Suprapubic skin (tissue), 4 donors: ENCODE measurements at regions not wholly inside any gene's neighbourhood (a gene's known extent, or its start where the extent isn't known, plus 50 kb on each side); places are given as distances from the start of the nearest gene placed in this dataset.

Experiments used
- DNase-seq, 2 donors: peaks; one replicate each; pipeline ENCODE4 v3.0.0-alpha.2; 2019; ENCODE audit warnings: low spot score in 2 of 2
- H3K27ac ChIP-seq: fragments of 200-600 bp; sonication (generic); one replicate; pipeline ENCODE4 v1.5.1; 2019
- H3K27me3 ChIP-seq: fragments of 200-600 bp; sonication (generic); one replicate; pipeline ENCODE4 v1.5.1; 2019
- H3K36me3 ChIP-seq: fragments of 200-600 bp; sonication (generic); one replicate; pipeline ENCODE4 v1.5.1; 2019
- H3K4me1 ChIP-seq: fragments of 200-600 bp; sonication (generic); one replicate; pipeline ENCODE4 v1.5.1; 2019
- H3K4me3 ChIP-seq: fragments of 200-600 bp; sonication (generic); one replicate; pipeline ENCODE4 v1.5.1; 2019; ENCODE audit warnings: mild to moderate bottlenecking
- H3K9me3 ChIP-seq: fragments of 200-600 bp; sonication (generic); one replicate; pipeline ENCODE4 v1.5.1; 2019
- EP300 ChIP-seq: sonication (generic); formaldehyde crosslinking; IDR thresholded peaks from one replicate; pipeline ENCODE4 v1.6.1; 2017; ENCODE audit warnings: antibody characterized with exemption
- POLR2A ChIP-seq, 2 donors: fragments of 450-650 bp; IDR thresholded peaks; one replicate each; pipeline ENCODE4 v1.6.1; 2017; ENCODE audit warnings: antibody characterized with exemption in 2 of 2, mild to moderate bottlenecking in 2 of 2, moderate library complexity in 2 of 2
- POLR2AphosphoS5 ChIP-seq, 3 donors: sonication (generic); formaldehyde crosslinking; IDR thresholded peaks; one replicate each; pipeline ENCODE4 v1.6.1; 2017; ENCODE audit warnings: antibody characterized with exemption in 3 of 3
- WGBS: methylation state at CpG from one replicate; pipeline ENCODE4 v1.1.5; 2018; 5-methylcytosine and 5-hydroxymethylcytosine counted together
- TF ChIP-seq, protein P1 (sequence below), 2 donors: fragments of 200-600 bp in 1 of 2; fragments of 450-650 bp in 1 of 2; sonication (generic) in 1 of 2; IDR thresholded peaks; one replicate each; pipeline ENCODE4 v1.5.1; 2016 to 2019; ENCODE audit warnings: antibody characterized with exemption in 2 of 2, mild to moderate bottlenecking in 1 of 2, moderate library complexity in 1 of 2

GRCh38 chr12:69054343-69055056 lies 121.5 kb upstream of the CPM start:
- DNase-seq, result no peak
- H3K4me3 ChIP-seq, result no peak overlapping the region
- H3K27ac ChIP-seq, result no peak overlapping the region
- H3K27me3 ChIP-seq, result no peaks in the 10 kb centered on the region
- H3K9me3 ChIP-seq, result no peaks in the 10 kb centered on the region
- whole genome bisulfite sequencing, result 90% methylated on average over 7 of the region's 7 CpGs
- H3K36me3 ChIP-seq, result no peaks in the 10 kb centered on the region
- TF ChIP-seq, protein P1, sequence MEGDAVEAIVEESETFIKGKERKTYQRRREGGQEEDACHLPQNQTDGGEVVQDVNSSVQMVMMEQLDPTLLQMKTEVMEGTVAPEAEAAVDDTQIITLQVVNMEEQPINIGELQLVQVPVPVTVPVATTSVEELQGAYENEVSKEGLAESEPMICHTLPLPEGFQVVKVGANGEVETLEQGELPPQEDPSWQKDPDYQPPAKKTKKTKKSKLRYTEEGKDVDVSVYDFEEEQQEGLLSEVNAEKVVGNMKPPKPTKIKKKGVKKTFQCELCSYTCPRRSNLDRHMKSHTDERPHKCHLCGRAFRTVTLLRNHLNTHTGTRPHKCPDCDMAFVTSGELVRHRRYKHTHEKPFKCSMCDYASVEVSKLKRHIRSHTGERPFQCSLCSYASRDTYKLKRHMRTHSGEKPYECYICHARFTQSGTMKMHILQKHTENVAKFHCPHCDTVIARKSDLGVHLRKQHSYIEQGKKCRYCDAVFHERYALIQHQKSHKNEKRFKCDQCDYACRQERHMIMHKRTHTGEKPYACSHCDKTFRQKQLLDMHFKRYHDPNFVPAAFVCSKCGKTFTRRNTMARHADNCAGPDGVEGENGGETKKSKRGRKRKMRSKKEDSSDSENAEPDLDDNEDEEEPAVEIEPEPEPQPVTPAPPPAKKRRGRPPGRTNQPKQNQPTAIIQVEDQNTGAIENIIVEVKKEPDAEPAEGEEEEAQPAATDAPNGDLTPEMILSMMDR (IDR thresholded peaks at IDR 0.05), result no peak
- no peak for TF ChIP-seq EP300
- no peak for TF ChIP-seq POLR2AphosphoS5 (IDR thresholded peaks at IDR 0.05)
- no peak for TF ChIP-seq POLR2A (IDR thresholded peaks at IDR 0.05)
- peaks cover 23% of the 10 kb centered on the region for H3K4me1 ChIP-seq

DNA sequence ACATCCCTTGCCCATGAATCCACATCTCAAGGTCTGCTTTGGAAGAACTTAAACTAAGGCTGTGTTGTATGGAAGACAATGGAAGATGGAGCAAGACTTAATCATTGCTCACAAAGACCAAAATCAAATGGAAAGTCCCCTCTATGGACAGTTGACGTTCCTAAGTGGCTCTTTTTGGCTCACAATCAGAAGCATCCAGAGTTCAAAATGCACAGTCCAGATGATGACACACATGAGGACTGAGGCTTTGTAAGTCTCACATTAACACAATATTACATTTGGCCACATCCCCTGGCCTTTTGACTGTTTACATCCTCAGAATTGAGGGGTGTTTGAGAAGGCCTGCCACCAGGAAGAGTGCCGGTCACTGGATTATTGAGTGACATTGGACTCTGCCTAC lies 122.3 kb upstream of the CPM start:
- WGBS, result 73% methylated on average over 2 of the region's 2 CpGs
- no peaks in the 10 kb centered on the region for H3K36me3 ChIP-seq
- no peak for DNase-seq
- H3K9me3 ChIP-seq, result no peaks in the 10 kb centered on the region
- H3K27me3 ChIP-seq, result no peaks in the 10 kb centered on the region
- H3K4me1 ChIP-seq, result peaks cover 23% of the 10 kb centered on the region
- no peak overlapping the region for H3K4me3 ChIP-seq
- TF ChIP-seq POLR2A (IDR thresholded peaks at IDR 0.05), result no peak
- no peak for TF ChIP-seq EP300
- TF ChIP-seq, protein P1 (IDR thresholded peaks at IDR 0.05), result no peak
- TF ChIP-seq POLR2AphosphoS5 (IDR thresholded peaks at IDR 0.05), result no peak
- H3K27ac ChIP-seq, result no peak overlapping the region

- TF ChIP-seq, protein P1 (IDR thresholded peaks at IDR 0.05), result no peak
- no peak for TF ChIP-seq EP300
- TF ChIP-seq POLR2AphosphoS5 (IDR thresholded peaks at IDR 0.05), result no peak
- no peak for TF ChIP-seq POLR2A (IDR thresholded peaks at IDR 0.05)
- Histone ChIP-seq H3K27me3 (no peaks in the 10 kb centered on the region), H3K36me3 (no peaks in the 10 kb centered on the region), H3K27ac (no peak overlapping the region), H3K4me1 (peaks cover 23% of the 10 kb centered on the region), H3K4me3 (no peak overlapping the region), H3K9me3 (no peaks in the 10 kb centered on the region)
- 83% methylated on average over 4 of the region's 4 CpGs for WGBS
- no peak for DNase-seq
These were observed 122.7 kb upstream of the CPM start for GRCh38 chr12:69055706-69056105.

DNA sequence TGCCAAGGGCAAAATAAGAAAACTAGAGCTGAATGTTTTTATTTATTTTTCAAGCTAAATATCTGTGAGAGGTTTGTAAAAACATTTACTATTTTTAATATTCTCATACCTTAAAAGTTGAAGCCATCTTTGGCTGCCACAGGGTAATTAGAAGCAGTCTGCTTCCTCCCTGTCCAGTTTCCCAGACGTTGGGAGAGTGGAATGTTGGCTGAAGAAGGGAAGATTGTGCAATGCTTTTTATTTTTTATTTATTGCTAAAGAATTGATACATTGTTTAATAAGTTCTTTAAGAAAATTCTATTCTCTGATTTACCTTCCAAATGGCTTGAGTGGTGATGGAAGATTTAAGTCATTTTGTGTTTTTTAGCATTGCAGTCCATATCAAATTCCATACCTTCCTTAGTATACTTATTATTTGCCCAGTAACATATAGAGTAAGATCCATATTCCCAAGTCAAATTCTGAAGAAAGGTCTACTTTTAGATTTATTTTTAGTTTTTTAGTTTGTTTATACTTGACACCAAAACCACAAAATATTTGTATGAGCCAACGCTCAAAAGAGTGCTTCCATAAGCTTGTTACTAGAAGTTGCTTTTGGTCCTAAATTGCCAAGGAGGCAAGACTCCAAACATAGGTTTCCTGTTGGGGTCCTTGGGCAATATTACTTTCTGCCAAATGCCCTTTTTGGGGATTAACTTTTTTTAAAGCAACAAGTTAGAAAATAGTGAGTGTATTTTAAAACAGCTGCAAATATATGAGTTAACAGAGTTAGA lies 124.0 kb upstream of the CPM start:
- Histone ChIP-seq H3K36me3 (no peaks in the 10 kb centered on the region), H3K4me1 (peaks cover 31% of the 10 kb centered on the region), H3K9me3 (no peaks in the 10 kb centered on the region), H3K4me3 (no peak overlapping the region), H3K27me3 (no peaks in the 10 kb centered on the region), H3K27ac (no peak overlapping the region)
- WGBS, result 35% methylated on average over 2 of the region's 2 CpGs
- DNase-seq, result no peak
- no peak for TF ChIP-seq POLR2AphosphoS5 (IDR thresholded peaks at IDR 0.05)
- no peak for TF ChIP-seq EP300
- TF ChIP-seq, protein P1 (IDR thresholded peaks at IDR 0.05), result no peak
- TF ChIP-seq POLR2A (IDR thresholded peaks at IDR 0.05), result no peak

DNA sequence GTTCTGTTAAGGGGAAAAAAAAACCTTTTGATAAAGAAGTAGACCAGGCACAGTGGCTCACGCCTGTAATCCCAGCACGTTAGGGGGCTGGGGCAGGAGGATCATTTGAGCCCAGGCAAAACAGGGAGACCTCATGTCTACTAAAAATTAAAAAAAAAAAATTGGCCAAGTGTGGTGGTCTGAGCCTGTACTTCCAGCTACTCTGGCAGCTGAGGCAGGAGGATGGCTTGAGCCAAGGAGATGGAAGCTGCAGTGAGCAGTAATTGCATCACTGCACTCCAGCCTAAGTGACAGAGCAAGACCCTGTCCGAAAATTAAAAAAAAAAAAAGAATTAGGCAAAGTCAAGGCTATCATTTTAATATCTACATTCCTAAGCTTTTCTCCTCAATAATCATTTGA lies 124.8 kb upstream of the CPM start:
- H3K36me3 ChIP-seq, result no peaks in the 10 kb centered on the region
- no peaks in the 10 kb centered on the region for H3K9me3 ChIP-seq
- WGBS, result 73% methylated on average over 3 of the region's 3 CpGs
- no peak for TF ChIP-seq EP300
- no peaks in the 10 kb centered on the region for H3K27me3 ChIP-seq
- H3K4me3 ChIP-seq, result no peak overlapping the region
- peaks cover 32% of the 10 kb centered on the region for H3K4me1 ChIP-seq
- DNase-seq, result no peak
- no peak overlapping the region for H3K27ac ChIP-seq
